HL-60 (cell line): ENCODE measurements at regions not wholly inside any gene's neighbourhood (a gene's known extent, or its start where the extent isn't known, plus 50 kb on each side); places are given as distances from the start of the nearest gene placed in this dataset.

Experiments used
- DNase-seq, 2 experiments: peaks; one replicate each; pipeline ENCODE4 v3.0.0-alpha.2; 2010 to 2020; ENCODE audit warnings: low read depth in 1 of 2, low spot score in 1 of 2
- H3K27ac ChIP-seq: fragments of 250-450 bp; sonication (Bioruptor Pico); replicated peaks from 2 replicates; pipeline ENCODE4 v1.5.1; 2020; ENCODE audit warnings: mild to moderate bottlenecking, moderate library complexity
- H3K27me3 ChIP-seq: fragments of 250-450 bp; sonication (Bioruptor Pico); 2 replicates; pipeline ENCODE4 v1.5.1; 2021; ENCODE audit warnings: mild to moderate bottlenecking, moderate library complexity; ENCODE audit not compliant: insufficient read depth, poor library complexity, severe bottlenecking
- H3K4me3 ChIP-seq: replicated peaks from 2 replicates; pipeline ENCODE4 v1.5.1; 2011; ENCODE audit warnings: mild to moderate bottlenecking, control low read depth, low read length; ENCODE audit not compliant: insufficient read depth
- CTCF ChIP-seq: IDR thresholded peaks from one replicate; pipeline ENCODE4 v1.5.1; 2011; ENCODE audit warnings: low read length, control low read depth, inconsistent platforms; ENCODE audit not compliant: insufficient read depth
- GABPA ChIP-seq: IDR thresholded peaks from 2 replicates; pipeline ENCODE4 v1.6.1; 2012; ENCODE audit warnings: low read depth
- POLR2AphosphoS5 ChIP-seq: IDR thresholded peaks from 2 replicates; pipeline ENCODE4 v1.6.1; 2012; ENCODE audit warnings: low read depth
- REST ChIP-seq: IDR thresholded peaks from 2 replicates; pipeline ENCODE4 v1.6.1; 2012; ENCODE audit warnings: low read depth; ENCODE audit not compliant: insufficient replicate concordance
- SPI1 ChIP-seq: IDR thresholded peaks from 2 replicates; pipeline ENCODE4 v1.6.1; 2012; ENCODE audit warnings: low read depth, mild to moderate bottlenecking, borderline replicate concordance

GRCh38 chr11:127270851-127271250 lies 270.3 kb upstream of the KIRREL3 start:
- DNase-seq = no peak
- Histone ChIP-seq H3K27ac (no peak overlapping the region), H3K4me3 (no peak overlapping the region), H3K27me3 (no peaks in the 10 kb centered on the region)
- no peak for TF ChIP-seq POLR2AphosphoS5
- TF ChIP-seq SPI1 = no peak
- TF ChIP-seq CTCF = no peak
- no peak for TF ChIP-seq GABPA
- no peak for TF ChIP-seq REST

- no peak for DNase-seq
- TF ChIP-seq POLR2AphosphoS5 (no peak), SPI1 (no peak), REST (no peak), CTCF (no peak), GABPA (no peak)
These were observed 269.3 kb upstream of the KIRREL3 start for GRCh38 chr11:127269911-127270310.

GRCh38 chr11:127268932-127269331 lies 268.4 kb upstream of the KIRREL3 start:
- H3K27ac ChIP-seq = no peak overlapping the region
- DNase-seq = no peak
- H3K4me3 ChIP-seq = no peak overlapping the region
- TF ChIP-seq CTCF (no peak), POLR2AphosphoS5 (no peak), SPI1 (no peak), GABPA (no peak), REST (no peak)
- H3K27me3 ChIP-seq = no peaks in the 10 kb centered on the region

More at GRCh38 chr11:127269911-127270310, 269.3 kb upstream of the KIRREL3 start:
- no peak overlapping the region for H3K4me3 ChIP-seq
- no peaks in the 10 kb centered on the region for H3K27me3 ChIP-seq
- H3K27ac ChIP-seq = no peak overlapping the region
